Endothelial cell of umbilical vein (primary cell): ENCODE measurements at regions not wholly inside any gene's neighbourhood (a gene's known extent, or its start where the extent isn't known, plus 50 kb on each side); places are given as distances from the start of the nearest gene placed in this dataset.

Experiments used
- BruUV-seq: library from RNA; stranded (reverse); fragments of 400-500 nt; replicated peaks from 2 replicates; lab custom pipeline; 2021; lab: Mats Ljungman, UMichigan
- CTCF ChIA-PET: fragments of 300-600, 350-600 bp; sonication (Branson Sonifier 250); formaldehyde crosslinking; loops from one replicate; lab custom pipeline; 2021; ENCODE audit warnings: antibody characterized with exemption, inconsistent platforms; lab: Charles Lee
- POLR2A ChIA-PET: fragments of 300-600, 350-600 bp; sonication (Branson Sonifier 250); formaldehyde crosslinking; loops from one replicate; lab custom pipeline; 2021; ENCODE audit warnings: antibody characterized with exemption, inconsistent platforms; lab: Charles Lee
- DNase-seq: peaks from one replicate; pipeline ENCODE4 v3.0.0-alpha.2; 2011; ENCODE audit warnings: low read depth, low spot score
- FAIRE-seq: peaks from 2 replicates; lab custom pipeline; 2011; peaks lifted over from hg19 to GRCh38; lab: Jason Lieb, UNC
- H2AFZ ChIP-seq: 2 replicates; pipeline ENCODE4 v1.6.0; 2012; ENCODE audit warnings: low read depth, low read length, control low read depth, inconsistent platforms
- H3K27ac ChIP-seq: 2 replicates; pipeline ENCODE4 v1.5.1; 2011; ENCODE audit warnings: low read depth, mild to moderate bottlenecking, control low read depth, low read length, moderate library complexity; ENCODE audit not compliant: insufficient read depth
- H3K27me3 ChIP-seq, 2 experiments: 2 replicates each; pipeline versions ENCODE4 v1.6.0 to v1.6.1; 2011; ENCODE audit warnings: low read length in 2 of 2, mixed read lengths in 1 of 2; ENCODE audit not compliant: control insufficient read depth in 2 of 2, insufficient read depth in 2 of 2
- H3K36me3 ChIP-seq, 2 experiments: 2 replicates in 1 of 2; 3 replicates in 1 of 2; pipeline ENCODE4 v1.5.1; 2011; ENCODE audit warnings: low read length in 2 of 2, mild to moderate bottlenecking in 1 of 2, moderate library complexity in 1 of 2; ENCODE audit not compliant: control insufficient read depth in 2 of 2, insufficient read depth in 2 of 2; ENCODE audit errors: extremely low read depth in 1 of 2
- H3K4me1 ChIP-seq: 3 replicates; pipeline ENCODE4 v1.5.1; 2011; ENCODE audit warnings: mild to moderate bottlenecking, low read length; ENCODE audit not compliant: control insufficient read depth, insufficient read depth; ENCODE audit errors: extremely low read depth
- H3K4me2 ChIP-seq: 2 replicates; pipeline ENCODE4 v1.6.1; 2011; ENCODE audit warnings: low read length, control low read depth, mixed read lengths; ENCODE audit not compliant: insufficient read depth
- H3K4me3 ChIP-seq, 3 experiments: fragments of 200-600 bp in 1 of 3; sonication (generic), shearing (Covaris generic) in 1 of 3; replicated peaks in 1 of 3; 2 replicates each; pipeline ENCODE4 v1.5.1; 2011 to 2016; ENCODE audit warnings: control low read depth in 3 of 3, low read length in 3 of 3, mild to moderate bottlenecking in 2 of 3, inconsistent platforms in 1 of 3, low read depth in 1 of 3, moderate library complexity in 1 of 3; ENCODE audit not compliant: insufficient read depth in 1 of 3
- H3K79me2 ChIP-seq: 2 replicates; pipeline ENCODE4 v1.6.0; 2012; ENCODE audit warnings: low read length, inconsistent platforms; ENCODE audit not compliant: control insufficient read depth, insufficient read depth
- H3K9ac ChIP-seq: replicated peaks from 2 replicates; pipeline ENCODE3; 2011; ENCODE audit warnings: low read length, control low read depth; ENCODE audit not compliant: insufficient read depth; ENCODE audit errors: extremely low read depth
- H3K9me1 ChIP-seq: replicated peaks from 3 replicates; pipeline ENCODE4 v1.6.0; 2011; ENCODE audit warnings: mild to moderate bottlenecking, low read length; ENCODE audit not compliant: control insufficient read depth, insufficient read depth; ENCODE audit errors: extremely low read depth
- H3K9me3 ChIP-seq: replicated peaks from 2 replicates; pipeline ENCODE4 v1.5.1; 2012; ENCODE audit warnings: low read length, inconsistent platforms; ENCODE audit not compliant: control insufficient read depth, insufficient read depth
- H4K20me1 ChIP-seq: replicated peaks from 2 replicates; pipeline ENCODE3; 2011; ENCODE audit warnings: mild to moderate bottlenecking, low read length; ENCODE audit not compliant: control insufficient read depth, insufficient read depth; ENCODE audit errors: extremely low read depth
- EZH2 ChIP-seq: IDR thresholded peaks from 2 replicates; pipeline ENCODE4 v1.6.1; 2012; ENCODE audit warnings: borderline replicate concordance, low read depth, mild to moderate bottlenecking, moderate library complexity, low read length, inconsistent platforms; ENCODE audit not compliant: severe bottlenecking
- FOS ChIP-seq: IDR thresholded peaks from 2 replicates; pipeline ENCODE4 v1.6.1; 2011; ENCODE audit warnings: mild to moderate bottlenecking, low read length, moderate library complexity, borderline replicate concordance; ENCODE audit not compliant: insufficient read depth
- JUN ChIP-seq: IDR thresholded peaks from 2 replicates; pipeline ENCODE4 v1.6.1; 2011; ENCODE audit warnings: borderline replicate concordance, low read depth; ENCODE audit not compliant: insufficient read length, insufficient read depth
- MYC ChIP-seq: IDR thresholded peaks from one replicate; pipeline ENCODE4 v1.6.1; 2011; ENCODE audit warnings: mild to moderate bottlenecking, low read depth, low read length
- POLR2A ChIP-seq: IDR thresholded peaks from 2 replicates; pipeline ENCODE4 v1.6.1; 2012; ENCODE audit warnings: low read depth, mild to moderate bottlenecking, control low read depth, low read length
- POLR2AphosphoS5 ChIP-seq: IDR thresholded peaks from 2 replicates; pipeline ENCODE4 v1.6.1; 2012; ENCODE audit warnings: low read depth, mild to moderate bottlenecking, control low read depth, low read length, moderate library complexity; ENCODE audit not compliant: insufficient read depth
- dilution Hi-C: fragments of 300-500 bp; cut with MboI; formaldehyde crosslinking; loops from one replicate; pipeline ENCODE4 v1.15.0; 2019; ENCODE audit warnings: low sequenced_read_pairs; ENCODE audit not compliant: extremely low pct_ligation_motif_present
- intact Hi-C: fragments of 100-400 bp; cut with micrococcal nuclease; formaldehyde crosslinking; loops from one replicate; pipeline ENCODE4 v1.10.0; 2022
- TF ChIP-seq, protein P1 (sequence below): IDR thresholded peaks from 2 replicates; pipeline ENCODE4 v1.6.1; 2011; ENCODE audit not compliant: insufficient read depth, insufficient read length
- TF ChIP-seq, protein P2 (sequence below), 2 donors: IDR thresholded peaks; 1 replicate in 1 of 2; 2 replicates in 1 of 2; pipeline ENCODE4 v1.5.1; 2011; ENCODE audit warnings: low read length in 2 of 2, mild to moderate bottlenecking in 2 of 2, moderate library complexity in 2 of 2, control low read depth in 1 of 2, inconsistent platforms in 1 of 2, low read depth in 1 of 2; ENCODE audit not compliant: insufficient read depth in 1 of 2; ENCODE audit errors: extremely low read depth in 1 of 2

DNA sequence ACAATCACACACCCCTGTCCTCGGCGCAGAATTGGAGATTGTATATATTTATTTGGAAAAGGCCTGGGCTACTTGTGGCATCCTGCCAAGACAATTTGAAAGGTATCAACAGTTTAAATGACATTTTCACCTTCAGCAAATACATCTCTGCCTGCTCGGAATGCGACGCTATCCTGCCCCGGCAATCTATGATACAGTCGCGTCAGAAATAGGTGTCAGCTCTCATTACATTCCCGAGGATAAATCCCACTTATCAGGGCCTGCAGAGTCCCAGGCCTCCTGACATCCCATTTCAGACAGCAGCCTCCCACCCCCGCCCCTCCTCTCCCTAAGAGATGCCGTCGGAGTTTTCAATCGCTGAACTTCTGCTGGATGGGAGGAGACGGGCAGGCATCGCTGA, 114.7 kb downstream of the BRD1 start:
- ChIA-PET POLR2A (no interaction called here), CTCF (interaction anchor here (1.2 to 1.9 kb wide), 2 partner anchors 11 to 80 kb away, joined by 3 to 8 read pairs; no protein-coding TSS in a partner anchor)
- Histone ChIP-seq H3K4me1 (no peaks in the 10 kb centered on the region), H3K4me2 (no peak overlapping the region), H2AFZ (no peak overlapping the region), H3K4me3 (no peak overlapping the region), H3K27ac (no peak overlapping the region), H3K36me3 (no peaks in the 10 kb centered on the region), H3K9me1 (no peaks in the 10 kb centered on the region), H4K20me1 (no peaks in the 10 kb centered on the region), H3K79me2 (no peaks in the 10 kb centered on the region), H3K9ac (no peak overlapping the region), H3K9me3 (no peaks in the 10 kb centered on the region), H3K27me3 (no peaks in the 10 kb centered on the region)
- dilution Hi-C loops (no loop called here), intact Hi-C loops (no loop called here)
- FAIRE-seq (no peak), DNase-seq (no peak)
- no peak for TF ChIP-seq FOS
- no peak for TF ChIP-seq EZH2
- TF ChIP-seq MYC: no peak
- BruUV-seq: no TSS peak

DNA sequence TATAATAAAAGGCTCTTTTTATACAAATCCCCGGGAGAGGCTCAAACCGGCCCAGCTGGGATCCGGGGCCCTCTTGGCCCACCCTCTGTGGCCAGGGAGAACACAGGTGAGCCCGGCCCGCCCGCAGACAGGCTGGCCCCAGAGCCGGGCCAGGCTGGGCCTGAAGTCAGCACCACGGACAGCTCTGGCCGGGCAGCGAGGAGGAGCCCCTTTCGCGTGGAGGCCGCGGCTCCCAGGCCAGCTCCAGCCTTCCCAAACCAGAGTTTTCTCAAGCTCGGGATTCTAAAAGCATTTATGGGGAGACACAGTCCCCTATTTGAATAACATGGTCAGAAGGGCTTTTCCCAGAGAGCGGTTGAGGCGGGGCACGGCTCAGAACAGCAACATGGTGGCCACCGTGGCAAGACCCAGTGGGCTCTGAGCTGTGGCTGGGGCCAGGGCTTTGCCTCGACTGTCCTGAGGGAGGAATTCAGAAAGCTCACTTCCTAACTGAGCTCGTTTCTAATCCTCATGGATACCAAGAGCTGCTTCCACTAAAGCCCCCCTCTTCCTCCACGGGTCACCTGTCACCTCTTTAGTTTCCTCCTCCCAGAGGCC, 115.4 kb downstream of the BRD1 start:
- Histone ChIP-seq H3K4me1 (no peaks in the 10 kb centered on the region), H3K4me3 (no peak overlapping the region), H3K27ac (no peak overlapping the region), H4K20me1 (no peaks in the 10 kb centered on the region), H3K9me1 (no peaks in the 10 kb centered on the region), H3K9me3 (no peaks in the 10 kb centered on the region), H3K79me2 (no peaks in the 10 kb centered on the region), H3K27me3 (no peaks in the 10 kb centered on the region), H2AFZ (no peak overlapping the region), H3K9ac (no peak overlapping the region), H3K4me2 (no peak overlapping the region), H3K36me3 (no peaks in the 10 kb centered on the region)
- DNase-seq: no peak
- ChIA-PET CTCF (interaction anchor here (1.9 kb wide), 1 partner anchor 11 kb away, joined by 8 read pairs; no protein-coding TSS in a partner anchor), POLR2A (no interaction called here)
- dilution Hi-C loops (no loop called here), intact Hi-C loops (no loop called here)
- no TSS peak for BruUV-seq
- TF ChIP-seq, protein P1, sequence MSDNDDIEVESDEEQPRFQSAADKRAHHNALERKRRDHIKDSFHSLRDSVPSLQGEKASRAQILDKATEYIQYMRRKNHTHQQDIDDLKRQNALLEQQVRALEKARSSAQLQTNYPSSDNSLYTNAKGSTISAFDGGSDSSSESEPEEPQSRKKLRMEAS: no peak
- no peak for TF ChIP-seq MYC
- no peak for TF ChIP-seq JUN
- no peak for TF ChIP-seq EZH2
- TF ChIP-seq, protein P2, sequence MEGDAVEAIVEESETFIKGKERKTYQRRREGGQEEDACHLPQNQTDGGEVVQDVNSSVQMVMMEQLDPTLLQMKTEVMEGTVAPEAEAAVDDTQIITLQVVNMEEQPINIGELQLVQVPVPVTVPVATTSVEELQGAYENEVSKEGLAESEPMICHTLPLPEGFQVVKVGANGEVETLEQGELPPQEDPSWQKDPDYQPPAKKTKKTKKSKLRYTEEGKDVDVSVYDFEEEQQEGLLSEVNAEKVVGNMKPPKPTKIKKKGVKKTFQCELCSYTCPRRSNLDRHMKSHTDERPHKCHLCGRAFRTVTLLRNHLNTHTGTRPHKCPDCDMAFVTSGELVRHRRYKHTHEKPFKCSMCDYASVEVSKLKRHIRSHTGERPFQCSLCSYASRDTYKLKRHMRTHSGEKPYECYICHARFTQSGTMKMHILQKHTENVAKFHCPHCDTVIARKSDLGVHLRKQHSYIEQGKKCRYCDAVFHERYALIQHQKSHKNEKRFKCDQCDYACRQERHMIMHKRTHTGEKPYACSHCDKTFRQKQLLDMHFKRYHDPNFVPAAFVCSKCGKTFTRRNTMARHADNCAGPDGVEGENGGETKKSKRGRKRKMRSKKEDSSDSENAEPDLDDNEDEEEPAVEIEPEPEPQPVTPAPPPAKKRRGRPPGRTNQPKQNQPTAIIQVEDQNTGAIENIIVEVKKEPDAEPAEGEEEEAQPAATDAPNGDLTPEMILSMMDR (IDR thresholded peaks at IDR 0.05; ENCODE audit: extremely low read depth in 1 of 2, insufficient read depth in 1 of 2, low read depth in 1 of 2, low read length in 2 of 2): no peak
- no peak for TF ChIP-seq FOS
- TF ChIP-seq POLR2A: no peak
- TF ChIP-seq POLR2AphosphoS5: no peak
- FAIRE-seq: no peak
